ENCODE measurements at regions not wholly inside any gene's neighbourhood (a gene's known extent, or its start where the extent isn't known, plus 50 kb on each side); places are given as distances from the start of the nearest gene placed in this dataset.

DNA sequence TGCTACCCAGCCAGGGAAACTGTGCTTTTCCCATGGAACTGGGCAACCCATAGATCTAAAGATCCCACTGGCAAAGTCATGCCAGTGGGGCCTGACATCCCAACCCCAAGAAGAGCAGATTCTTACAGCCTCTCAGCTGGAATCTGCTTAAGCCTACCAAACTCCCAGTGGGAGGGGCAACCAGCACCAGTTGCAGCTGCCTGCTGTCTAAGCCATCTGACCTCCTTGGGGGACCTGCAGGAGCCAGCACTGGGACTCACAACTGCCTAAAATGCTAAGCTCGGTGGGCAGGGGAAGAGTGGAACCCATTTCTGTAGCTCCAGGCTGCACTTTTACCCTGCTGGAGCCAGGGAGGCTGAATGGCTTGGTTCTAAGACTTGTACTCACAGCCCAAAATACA, 770.7 kb upstream of the SLC8A1 start:
- Histone ChIP-seq H3K36me3 (no peaks in the 10 kb centered on the region), H3K4me1 (peaks cover 0 to 7% (median 0%) of the 10 kb centered on the region in 3 donors), H3K27ac (no peak overlapping the region), H3K9me3 (peaks cover 0 to 13% (median 0%) of the 10 kb centered on the region in 3 donors), H3K4me3 (no peak overlapping the region), H3K27me3 (no peaks in the 10 kb centered on the region)
- no peak for ATAC-seq
- no peak for TF ChIP-seq POLR2AphosphoS5 (IDR thresholded peaks at IDR 0.05)
- no peak for TF ChIP-seq POLR2A (IDR thresholded peaks at IDR 0.05)
- TF ChIP-seq EP300 (IDR thresholded peaks at IDR 0.05): no peak
- TF ChIP-seq, protein P1, sequence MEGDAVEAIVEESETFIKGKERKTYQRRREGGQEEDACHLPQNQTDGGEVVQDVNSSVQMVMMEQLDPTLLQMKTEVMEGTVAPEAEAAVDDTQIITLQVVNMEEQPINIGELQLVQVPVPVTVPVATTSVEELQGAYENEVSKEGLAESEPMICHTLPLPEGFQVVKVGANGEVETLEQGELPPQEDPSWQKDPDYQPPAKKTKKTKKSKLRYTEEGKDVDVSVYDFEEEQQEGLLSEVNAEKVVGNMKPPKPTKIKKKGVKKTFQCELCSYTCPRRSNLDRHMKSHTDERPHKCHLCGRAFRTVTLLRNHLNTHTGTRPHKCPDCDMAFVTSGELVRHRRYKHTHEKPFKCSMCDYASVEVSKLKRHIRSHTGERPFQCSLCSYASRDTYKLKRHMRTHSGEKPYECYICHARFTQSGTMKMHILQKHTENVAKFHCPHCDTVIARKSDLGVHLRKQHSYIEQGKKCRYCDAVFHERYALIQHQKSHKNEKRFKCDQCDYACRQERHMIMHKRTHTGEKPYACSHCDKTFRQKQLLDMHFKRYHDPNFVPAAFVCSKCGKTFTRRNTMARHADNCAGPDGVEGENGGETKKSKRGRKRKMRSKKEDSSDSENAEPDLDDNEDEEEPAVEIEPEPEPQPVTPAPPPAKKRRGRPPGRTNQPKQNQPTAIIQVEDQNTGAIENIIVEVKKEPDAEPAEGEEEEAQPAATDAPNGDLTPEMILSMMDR (IDR thresholded peaks at IDR 0.05): no peak
- WGBS, 2 donors (ENCODE audit: low coverage in 1 of 2): no CpG with 5 or more reads among the region's 1 CpG

DNA sequence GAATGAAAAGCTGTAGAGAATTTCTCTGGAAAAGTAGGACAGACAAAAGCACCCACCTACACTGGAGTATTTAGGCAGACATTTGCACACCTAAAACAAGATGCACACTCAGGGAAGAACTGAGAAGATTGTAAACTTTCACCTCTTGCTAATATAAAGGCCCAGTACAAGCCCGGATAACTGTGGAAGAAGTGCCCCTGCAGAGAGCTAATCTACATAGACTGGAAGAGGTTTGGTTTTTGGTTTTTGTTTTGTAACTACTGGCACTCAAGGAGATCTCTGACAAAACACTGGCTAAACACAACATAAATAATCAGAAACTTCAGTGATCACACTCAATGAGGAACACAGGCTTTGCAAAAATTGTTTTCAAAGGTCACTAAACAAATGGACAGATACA, 782.2 kb upstream of the SLC8A1 start:
- WGBS, 2 donors (ENCODE audit: low coverage in 1 of 2): 43 to 67% methylated on average over 1 of the region's 1 CpG

DNA sequence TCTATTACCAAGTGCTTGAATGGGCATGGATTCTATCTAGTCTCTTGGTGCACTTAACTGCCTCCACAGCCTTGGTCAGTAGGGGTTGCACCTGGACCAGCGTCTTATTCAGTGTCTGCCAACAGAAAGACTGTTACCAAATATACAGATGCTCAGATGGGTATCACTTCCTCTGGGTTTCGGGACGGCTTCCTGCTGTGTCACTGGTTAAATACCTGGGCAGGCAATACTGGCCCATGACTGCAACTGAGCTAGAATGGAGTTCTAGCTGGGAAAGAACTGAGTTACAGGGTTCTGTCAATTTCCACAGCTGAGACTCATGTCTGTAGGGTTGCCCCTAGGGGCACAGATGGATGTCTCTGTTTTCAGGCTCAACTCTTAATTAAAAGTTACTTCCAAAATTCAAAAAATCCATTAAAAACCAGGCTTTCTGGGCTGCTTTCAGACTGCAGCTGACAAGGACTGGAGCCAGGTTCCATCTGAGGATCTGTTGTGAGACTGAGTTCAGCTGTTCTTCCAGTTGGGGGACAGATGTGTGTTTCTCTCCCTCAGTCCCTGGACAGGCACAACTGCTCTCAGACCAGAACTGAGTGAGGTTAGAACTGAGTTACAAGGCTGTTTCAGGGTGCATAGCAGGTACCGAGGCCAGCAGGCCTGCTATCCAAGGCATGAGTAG, 789.6 kb upstream of the SLC8A1 start:
- no peak for ATAC-seq
- TF ChIP-seq EP300 (IDR thresholded peaks at IDR 0.05) (no peak), POLR2AphosphoS5 (IDR thresholded peaks at IDR 0.05) (no peak), POLR2A (IDR thresholded peaks at IDR 0.05) (no peak)
- TF ChIP-seq, protein P1 (IDR thresholded peaks at IDR 0.05): no peak
- Histone ChIP-seq H3K4me1 (peaks cover 0 to 13% (median 0%) of the 10 kb centered on the region in 3 donors), H3K27me3 (no peaks in the 10 kb centered on the region), H3K4me3 (no peak overlapping the region), H3K27ac (no peak overlapping the region), H3K36me3 (no peaks in the 10 kb centered on the region), H3K9me3 (peaks cover 0 to 12% (median 0%) of the 10 kb centered on the region in 3 donors)
- WGBS, 2 donors (ENCODE audit: low coverage in 1 of 2): 38% methylated on average over 3 of the region's 4 CpGs; no CpG with 5 or more reads in 1 of the 2 donors

More for the DNA sequence above, 782.2 kb upstream of the SLC8A1 start:
- Histone ChIP-seq H3K4me1 (no peaks in the 10 kb centered on the region), H3K36me3 (no peaks in the 10 kb centered on the region), H3K4me3 (no peak overlapping the region), H3K27me3 (no peaks in the 10 kb centered on the region), H3K27ac (no peak overlapping the region), H3K9me3 (peaks cover 0 to 33% (median 2%) of the 10 kb centered on the region in 3 donors)
- ATAC-seq: no peak
- TF ChIP-seq POLR2A (IDR thresholded peaks at IDR 0.05): no peak
- TF ChIP-seq, protein P1 (IDR thresholded peaks at IDR 0.05): no peak
- no peak for TF ChIP-seq EP300 (IDR thresholded peaks at IDR 0.05)
- no peak for TF ChIP-seq POLR2AphosphoS5 (IDR thresholded peaks at IDR 0.05)

DNA sequence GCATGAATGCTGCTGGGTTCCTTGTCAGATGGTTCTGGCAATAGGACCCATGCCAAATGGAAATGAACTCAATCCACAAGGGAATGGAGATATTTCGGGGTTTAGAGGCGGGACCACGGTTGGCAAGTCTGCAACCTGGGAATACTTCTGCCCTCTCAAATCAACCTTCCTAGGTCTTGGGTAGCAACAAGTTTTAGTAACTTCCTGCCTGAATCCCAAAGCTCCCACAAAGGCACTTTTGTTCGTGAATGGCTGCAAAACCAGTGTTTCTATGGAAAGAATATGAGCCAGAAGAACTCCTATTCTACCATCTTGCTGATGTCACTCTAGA, 790.1 kb upstream of the SLC8A1 start:
- H3K27ac ChIP-seq: no peak overlapping the region
- TF ChIP-seq POLR2AphosphoS5 (IDR thresholded peaks at IDR 0.05): no peak
- TF ChIP-seq EP300 (IDR thresholded peaks at IDR 0.05): no peak
- TF ChIP-seq POLR2A (IDR thresholded peaks at IDR 0.05): no peak
- TF ChIP-seq, protein P1 (IDR thresholded peaks at IDR 0.05): no peak
- H3K4me3 ChIP-seq: no peak overlapping the region
- H3K4me1 ChIP-seq: peaks cover 0 to 13% (median 0%) of the 10 kb centered on the region in 3 donors
- peaks cover 0 to 9% (median 0%) of the 10 kb centered on the region in 3 donors for H3K9me3 ChIP-seq
- ATAC-seq: no peak
- H3K36me3 ChIP-seq: no peaks in the 10 kb centered on the region
- H3K27me3 ChIP-seq: no peaks in the 10 kb centered on the region
- WGBS, 2 donors (ENCODE audit: low coverage in 1 of 2): 74 to 100% methylated on average over 4 of the region's 4 CpGs
